ENCODE measurements at regions not wholly inside any gene's neighbourhood (a gene's known extent, or its start where the extent isn't known, plus 50 kb on each side); places are given as distances from the start of the nearest gene placed in this dataset.

DNA sequence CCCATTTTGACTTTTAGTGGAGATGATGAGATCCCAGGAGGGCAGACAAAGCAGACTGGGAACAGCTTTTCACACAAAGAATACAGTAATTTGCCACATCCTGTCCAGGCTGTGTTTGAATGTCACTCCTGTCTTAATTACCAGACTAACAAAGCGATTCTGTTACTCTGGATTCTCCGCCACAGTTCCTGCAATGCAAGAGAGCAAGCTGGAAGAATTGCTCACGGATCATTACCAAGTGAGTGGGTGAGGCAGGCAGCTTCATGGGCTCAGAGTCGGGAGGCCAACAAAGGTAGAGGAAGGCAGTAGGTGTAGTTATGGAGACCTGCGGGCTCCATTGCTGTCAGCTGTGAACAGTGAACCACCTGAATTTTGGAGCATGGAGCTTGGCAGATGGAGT, 250.5 kb upstream of the ATP5MC3 start:
- no peaks in the 10 kb centered on the region for H3K4me1 ChIP-seq
- H3K36me3 ChIP-seq, result no peaks in the 10 kb centered on the region
- TF ChIP-seq, protein P1, sequence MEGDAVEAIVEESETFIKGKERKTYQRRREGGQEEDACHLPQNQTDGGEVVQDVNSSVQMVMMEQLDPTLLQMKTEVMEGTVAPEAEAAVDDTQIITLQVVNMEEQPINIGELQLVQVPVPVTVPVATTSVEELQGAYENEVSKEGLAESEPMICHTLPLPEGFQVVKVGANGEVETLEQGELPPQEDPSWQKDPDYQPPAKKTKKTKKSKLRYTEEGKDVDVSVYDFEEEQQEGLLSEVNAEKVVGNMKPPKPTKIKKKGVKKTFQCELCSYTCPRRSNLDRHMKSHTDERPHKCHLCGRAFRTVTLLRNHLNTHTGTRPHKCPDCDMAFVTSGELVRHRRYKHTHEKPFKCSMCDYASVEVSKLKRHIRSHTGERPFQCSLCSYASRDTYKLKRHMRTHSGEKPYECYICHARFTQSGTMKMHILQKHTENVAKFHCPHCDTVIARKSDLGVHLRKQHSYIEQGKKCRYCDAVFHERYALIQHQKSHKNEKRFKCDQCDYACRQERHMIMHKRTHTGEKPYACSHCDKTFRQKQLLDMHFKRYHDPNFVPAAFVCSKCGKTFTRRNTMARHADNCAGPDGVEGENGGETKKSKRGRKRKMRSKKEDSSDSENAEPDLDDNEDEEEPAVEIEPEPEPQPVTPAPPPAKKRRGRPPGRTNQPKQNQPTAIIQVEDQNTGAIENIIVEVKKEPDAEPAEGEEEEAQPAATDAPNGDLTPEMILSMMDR (IDR thresholded peaks at IDR 0.05), result no peak
- no peak overlapping the region for H3K27ac ChIP-seq
- H3K4me3 ChIP-seq, result no peak overlapping the region
- H3K9me3 ChIP-seq, result peaks cover 0 to 6% of the 10 kb centered on the region in 2 donors
- no peak for DNase-seq (ENCODE audit: low spot score)
- no peaks in the 10 kb centered on the region for H3K27me3 ChIP-seq

DNA sequence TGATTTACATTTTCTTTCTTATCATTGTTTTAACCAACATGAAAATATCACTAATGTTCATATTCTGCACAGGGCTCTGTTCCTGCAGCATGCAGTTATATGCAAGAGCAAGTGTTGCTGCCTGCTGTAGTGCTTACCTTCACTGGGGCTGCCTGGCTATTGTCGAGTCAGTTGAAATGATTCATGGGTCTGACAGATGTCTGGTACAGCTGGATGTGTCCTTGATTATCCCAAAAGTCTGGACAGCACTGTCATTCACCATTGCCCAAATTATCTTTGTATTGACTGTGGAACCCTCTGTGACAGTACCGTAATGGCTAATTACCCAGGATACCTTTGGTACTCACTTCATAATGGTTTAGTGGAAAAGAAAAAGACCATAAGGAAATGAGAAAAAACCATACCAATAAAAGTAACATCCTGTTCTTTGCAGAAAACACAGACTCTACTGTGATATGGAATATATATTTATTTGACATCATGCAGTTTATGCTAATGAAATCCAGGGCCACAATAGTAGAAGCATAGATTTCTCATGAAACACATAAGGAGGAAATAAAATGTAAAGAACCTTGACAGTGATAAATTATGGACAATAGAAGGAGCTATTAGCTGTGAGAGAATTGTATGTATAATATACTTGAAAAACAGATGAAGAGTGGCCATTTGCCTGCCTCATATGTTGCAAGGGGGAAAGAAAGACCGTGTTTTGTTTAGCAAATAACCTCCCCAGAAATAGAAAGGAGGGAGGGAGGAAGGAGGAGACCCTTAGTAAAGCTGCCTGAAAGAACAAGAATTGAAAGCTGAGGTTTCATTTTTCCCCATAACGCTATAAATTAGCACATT, 249.8 kb upstream of the ATP5MC3 start:
- H3K4me1 ChIP-seq, result no peaks in the 10 kb centered on the region
- no peak overlapping the region for H3K4me3 ChIP-seq
- H3K36me3 ChIP-seq, result no peaks in the 10 kb centered on the region
- DNase-seq (ENCODE audit: low spot score), result no peak
- TF ChIP-seq, protein P1 (IDR thresholded peaks at IDR 0.05), result no peak
- no peaks in the 10 kb centered on the region for H3K27me3 ChIP-seq
- no peak overlapping the region for H3K27ac ChIP-seq
- H3K9me3 ChIP-seq, result peaks cover 0 to 6% of the 10 kb centered on the region in 2 donors

DNA sequence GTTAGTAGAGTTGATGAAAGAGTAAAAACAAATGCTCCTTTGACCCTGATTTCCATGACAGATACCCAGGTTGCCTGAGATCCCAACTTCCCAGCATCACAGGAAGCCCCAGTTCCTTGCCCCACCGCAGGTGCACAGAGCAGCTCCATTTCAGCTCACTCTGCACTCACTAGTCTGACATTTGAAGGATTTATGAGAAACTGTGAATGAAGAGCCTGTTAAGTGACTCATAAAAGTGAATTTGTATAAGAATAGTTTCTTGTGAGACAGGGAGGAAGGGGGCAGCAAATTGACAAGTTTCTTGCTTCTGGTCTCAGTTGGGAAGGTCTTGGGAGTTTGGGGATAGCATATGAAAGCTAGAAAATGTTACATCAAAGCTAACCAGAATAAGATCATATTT, 248.7 kb upstream of the ATP5MC3 start:
- Histone ChIP-seq H3K4me3 (no peak overlapping the region), H3K36me3 (no peaks in the 10 kb centered on the region), H3K9me3 (peaks cover 0 to 6% of the 10 kb centered on the region in 2 donors), H3K27me3 (no peaks in the 10 kb centered on the region), H3K27ac (no peak overlapping the region), H3K4me1 (no peaks in the 10 kb centered on the region)
- DNase-seq (ENCODE audit: low spot score), result no peak
- TF ChIP-seq, protein P1 (IDR thresholded peaks at IDR 0.05), result no peak

GRCh38 chr2:175418224-175418835, 236.8 kb upstream of the ATP5MC3 start:
- Histone ChIP-seq H3K9me3 (no peaks in the 10 kb centered on the region), H3K4me3 (no peak overlapping the region), H3K27me3 (no peaks in the 10 kb centered on the region), H3K4me1 (no peaks in the 10 kb centered on the region), H3K27ac (no peak overlapping the region), H3K36me3 (no peaks in the 10 kb centered on the region)
- no peak for DNase-seq (ENCODE audit: low spot score)
- TF ChIP-seq, protein P1 (IDR thresholded peaks at IDR 0.05), result no peak

GRCh38 chr2:175414882-175415487, 233.5 kb upstream of the ATP5MC3 start:
- Histone ChIP-seq H3K27me3 (no peaks in the 10 kb centered on the region), H3K4me1 (no peaks in the 10 kb centered on the region), H3K27ac (no peak overlapping the region), H3K36me3 (no peaks in the 10 kb centered on the region), H3K9me3 (no peaks in the 10 kb centered on the region), H3K4me3 (no peak overlapping the region)
- peak; percentile 70 for DNase-seq (ENCODE audit: low spot score)
- TF ChIP-seq, protein P1 (IDR thresholded peaks at IDR 0.05), result peak in 1 of 2 donors; percentile 70

All from right atrium auricular region (tissue), 2 donors.